Bone marrow (tissue), 2 donors: ENCODE measurements at regions not wholly inside any gene's neighbourhood (a gene's known extent, or its start where the extent isn't known, plus 50 kb on each side); places are given as distances from the start of the nearest gene placed in this dataset.
A peak's percentile ranks its signal among the peaks of the same experiment; 100 is the strongest.
"Not testable (repeated sequence)": the region's sequence is repeated elsewhere in the genome, so short reads cannot be mapped to it uniquely, and the experiment has no call there.

Experiments
- DNase-seq, 2 donors: peaks; one replicate each; lab custom pipeline; 2025; lab: John Stamatoyannopoulos, UW

- no peak for DNase-seq
These were observed 51.0 kb upstream of the PHF24 start for GRCh38 chr9:34907044-34907443.

GRCh38 chr9:34899535-34900158 is 58.4 kb upstream of the PHF24 start:
- peak; percentile 31 to 66 for DNase-seq

GRCh38 chr9:34898846-34899245 is 59.2 kb upstream of the PHF24 start:
- DNase-seq = no peak

- DNase-seq = no peak
These were observed 62.0 kb upstream of the PHF24 start for GRCh38 chr9:34896112-34896511.

DNA sequence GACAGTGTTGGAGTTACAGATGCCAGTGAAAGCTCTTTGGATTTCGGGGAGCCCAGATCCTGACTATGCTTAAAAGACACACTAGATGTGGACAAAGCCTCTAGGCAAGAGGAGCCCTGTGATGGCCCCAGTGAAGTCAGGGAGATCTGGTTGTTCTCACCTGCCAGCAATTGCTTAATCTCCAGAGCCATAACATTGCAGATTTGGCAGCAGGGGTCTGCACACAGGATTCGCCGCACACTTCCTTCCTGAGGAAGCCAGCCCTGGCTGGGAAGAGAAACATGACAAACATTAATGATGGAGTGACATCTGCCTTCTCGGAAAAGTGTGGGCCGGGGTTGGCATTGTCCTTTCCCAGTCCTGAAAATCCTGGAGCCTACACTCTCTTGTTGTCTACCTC is 65.2 kb upstream of the PHF24 start:
- no peak for DNase-seq

DNA sequence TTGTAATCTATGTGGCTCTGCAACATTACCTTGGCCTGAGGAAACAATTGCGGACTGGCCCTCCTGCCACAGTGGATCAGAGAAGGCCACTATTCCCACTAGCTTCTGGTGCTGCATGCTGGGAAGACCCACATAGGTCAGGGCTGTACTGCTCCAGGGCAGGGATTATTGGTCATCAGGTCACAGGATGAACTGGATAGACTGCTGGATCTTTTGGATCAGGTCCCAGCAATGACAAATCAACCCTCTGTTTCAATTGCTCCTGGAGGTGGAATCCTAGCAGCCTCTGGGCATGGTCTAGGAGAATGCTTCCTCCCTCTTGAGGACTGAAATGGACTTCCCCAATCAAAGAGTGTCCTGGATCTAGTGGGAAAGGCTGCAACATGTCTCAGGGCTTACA is 66.7 kb upstream of the PHF24 start:
- DNase-seq = no peak

GRCh38 chr9:34887841-34888240 is 70.2 kb upstream of the PHF24 start:
- no peak for DNase-seq

DNA sequence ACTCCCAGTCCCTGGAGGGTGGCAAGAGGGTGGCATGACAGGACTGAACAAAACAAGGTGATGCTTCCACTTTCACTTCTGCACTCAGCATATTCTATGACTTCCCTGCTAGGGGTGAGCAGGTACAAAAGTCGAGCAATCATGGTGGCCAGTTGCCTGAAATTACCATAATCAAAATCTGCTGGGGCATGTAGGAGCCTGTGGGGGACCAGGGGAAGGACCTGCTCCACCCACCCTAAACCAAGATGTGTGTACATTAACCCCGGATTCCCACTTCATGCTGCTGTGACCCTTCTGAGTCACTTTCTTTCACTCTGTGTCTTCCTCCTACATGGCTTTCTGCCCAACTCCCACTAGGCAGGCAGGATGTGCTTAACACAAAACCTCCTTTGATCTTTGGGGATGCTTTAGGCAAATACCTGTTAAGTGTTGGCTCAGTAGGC is 73.3 kb upstream of the PHF24 start:
- no peak for DNase-seq

GRCh38 chr9:34876096-34876495 is 82.0 kb upstream of the PHF24 start:
- DNase-seq = no peak

DNA sequence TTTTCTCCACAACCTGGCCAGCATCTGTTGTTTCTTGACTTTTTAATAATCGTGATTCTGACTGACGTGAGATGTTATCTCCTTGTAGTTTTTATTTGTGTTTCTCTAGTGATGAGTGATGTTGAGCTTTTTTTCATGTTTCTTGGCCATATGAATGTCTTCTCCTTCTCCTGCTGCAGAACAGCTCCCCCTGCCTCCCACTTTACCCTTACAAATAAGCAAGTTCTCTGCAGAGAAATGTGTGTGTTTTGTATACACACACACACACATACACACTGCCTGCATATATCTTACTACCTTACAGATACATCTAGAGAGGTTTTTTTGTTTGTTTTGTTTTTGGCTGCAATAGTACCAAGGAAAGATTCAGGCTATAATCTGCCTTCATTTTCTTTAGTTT is 88.7 kb upstream of the PHF24 start:
- DNase-seq = no peak

DNA sequence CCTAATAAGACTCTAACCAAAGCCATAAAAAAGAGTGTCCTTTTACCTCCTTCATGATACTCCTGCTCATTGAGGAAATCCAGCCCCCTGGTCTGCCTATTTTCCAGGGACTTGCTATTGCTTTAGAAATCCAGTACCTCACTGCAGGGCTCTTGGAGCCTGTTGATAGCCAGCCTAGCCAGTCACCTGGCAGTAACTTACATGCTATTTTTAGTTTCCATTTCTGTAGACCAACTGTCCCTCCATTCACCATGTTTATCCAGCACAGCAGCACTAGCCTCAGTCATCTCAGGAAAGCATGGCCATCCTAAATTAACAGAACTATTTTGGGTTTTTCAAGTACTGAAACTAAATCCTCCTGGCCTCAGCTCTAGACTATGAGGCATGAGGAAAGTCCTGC is 91.5 kb upstream of the PHF24 start:
- no peak for DNase-seq

DNA sequence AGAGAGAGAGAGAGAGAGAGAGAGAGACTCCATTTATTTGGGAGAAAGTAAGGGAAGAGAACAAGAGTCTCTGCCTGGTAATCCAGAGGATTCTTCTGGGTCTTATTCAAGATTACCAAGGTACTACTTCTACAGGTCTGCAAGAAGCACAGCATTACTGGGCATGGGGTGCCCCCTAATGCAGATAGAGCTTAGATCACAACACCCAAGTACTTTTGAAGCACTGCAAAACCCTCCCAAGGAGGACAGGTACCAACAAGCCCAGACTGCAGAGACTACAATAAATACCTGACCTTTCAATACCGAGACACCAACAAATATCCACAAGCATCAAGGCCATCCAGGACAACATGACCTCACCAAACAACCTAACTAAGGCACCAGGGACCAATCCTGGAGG is 94.7 kb upstream of the PHF24 start:
- DNase-seq = no peak

DNA sequence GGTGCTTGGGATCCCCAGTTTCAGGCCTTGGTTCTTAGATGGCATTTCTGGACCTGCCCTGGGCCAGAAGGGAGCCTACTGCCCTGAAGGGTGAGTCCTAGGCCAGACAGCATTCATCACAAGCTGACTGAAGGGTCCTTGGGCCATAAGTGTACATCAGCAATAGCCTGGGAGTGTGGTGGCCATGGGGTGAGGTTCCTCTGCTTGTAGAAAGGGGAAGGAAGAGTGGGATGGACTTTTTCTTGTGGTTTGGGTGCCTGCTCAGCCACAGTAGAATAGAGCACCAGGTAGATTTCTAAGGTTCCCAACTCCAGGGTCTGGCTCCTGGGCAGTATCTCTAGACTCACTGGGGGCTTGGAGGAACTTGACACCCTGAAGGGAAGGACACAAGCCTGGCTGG is 95.2 kb upstream of the PHF24 start:
- no peak for DNase-seq

DNA sequence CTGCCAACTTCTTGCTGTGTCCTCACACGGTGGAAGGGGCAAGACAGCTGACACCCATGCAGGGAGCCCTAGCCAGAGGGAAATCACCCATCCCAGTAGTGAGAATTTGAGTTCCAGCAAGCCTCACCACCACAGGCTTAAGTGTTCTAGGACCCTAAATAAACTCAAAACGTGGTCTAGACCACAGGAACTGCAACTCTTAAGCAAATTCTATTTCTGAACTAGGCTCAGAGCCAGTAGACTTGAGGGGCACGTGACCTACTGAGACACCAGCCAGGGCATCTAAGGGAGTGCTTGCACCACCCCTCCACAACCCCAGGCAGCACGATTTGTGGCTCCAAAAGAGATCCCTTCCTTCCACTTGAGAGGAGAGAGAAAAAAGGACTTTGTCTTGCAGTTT is 96.0 kb upstream of the PHF24 start:
- no peak for DNase-seq

DNA sequence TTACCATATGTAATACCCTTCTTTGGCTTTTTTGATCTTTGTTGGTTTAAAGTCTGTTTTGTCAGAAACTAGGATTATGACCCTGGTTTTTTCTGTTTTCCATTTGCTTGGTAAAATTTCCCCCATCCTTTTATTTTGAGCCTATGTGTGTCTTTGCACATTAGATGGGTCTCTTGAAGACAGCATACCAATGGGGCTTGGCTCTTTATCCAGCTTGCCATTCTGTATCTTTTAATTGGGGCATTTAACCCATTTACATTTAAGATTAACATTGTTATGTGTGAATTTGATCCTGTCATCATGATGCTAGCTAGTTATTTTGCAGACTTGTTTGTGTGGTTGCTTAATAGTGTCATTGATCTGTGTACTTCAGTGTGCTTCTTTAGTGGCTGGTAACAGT is 103.1 kb upstream of the PHF24 start:
- not testable (repeated sequence) for DNase-seq

DNA sequence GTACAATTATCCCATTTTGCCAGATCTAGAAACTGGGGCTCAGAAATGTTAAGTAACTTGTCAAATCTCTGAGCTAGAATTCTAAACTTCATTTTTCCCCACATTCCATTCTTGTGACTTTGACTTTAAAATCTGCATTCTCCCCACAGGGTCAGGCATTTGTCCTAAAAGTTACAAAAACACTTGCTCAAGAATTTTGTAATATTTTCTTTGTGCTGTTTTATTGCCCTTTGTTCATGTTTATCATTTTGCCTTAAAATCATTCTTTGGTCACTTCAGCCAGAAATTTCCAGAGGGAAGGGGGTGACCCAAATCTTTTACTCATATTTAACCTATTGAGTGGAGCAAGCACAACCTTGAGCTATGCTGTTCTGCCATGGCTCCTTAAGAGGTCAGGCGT is 120.1 kb upstream of the CCL21 start:
- DNase-seq = no peak

DNA sequence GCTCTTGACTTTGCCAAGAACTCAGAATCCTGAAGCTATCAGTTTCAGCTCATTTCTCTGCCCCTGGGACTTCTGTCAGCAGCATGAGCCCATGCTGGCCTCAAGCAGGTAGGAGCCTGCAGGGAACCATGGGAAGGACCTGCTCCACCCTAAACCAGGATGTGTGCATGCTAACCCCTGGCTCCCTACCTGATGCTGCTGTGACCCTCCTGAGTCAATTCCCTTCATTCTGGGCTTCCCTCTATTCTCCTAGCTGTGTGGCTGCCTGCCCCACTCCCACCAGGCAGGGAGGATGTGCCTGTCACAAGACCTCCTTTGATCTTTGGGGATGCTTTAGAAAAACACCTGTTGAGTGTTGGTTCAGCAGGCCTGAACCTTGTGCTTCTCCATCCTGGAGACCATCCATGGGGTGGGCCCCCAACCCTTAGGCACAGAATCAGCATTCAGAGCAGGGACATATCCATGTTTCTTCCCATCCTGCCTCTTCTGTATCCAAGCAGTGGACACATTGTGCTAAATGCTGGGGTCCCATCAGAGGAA is 117.1 kb upstream of the CCL21 start:
- no peak for DNase-seq

- no peak for DNase-seq
These were observed 115.8 kb upstream of the CCL21 start for GRCh38 chr9:34825775-34826174.

DNA sequence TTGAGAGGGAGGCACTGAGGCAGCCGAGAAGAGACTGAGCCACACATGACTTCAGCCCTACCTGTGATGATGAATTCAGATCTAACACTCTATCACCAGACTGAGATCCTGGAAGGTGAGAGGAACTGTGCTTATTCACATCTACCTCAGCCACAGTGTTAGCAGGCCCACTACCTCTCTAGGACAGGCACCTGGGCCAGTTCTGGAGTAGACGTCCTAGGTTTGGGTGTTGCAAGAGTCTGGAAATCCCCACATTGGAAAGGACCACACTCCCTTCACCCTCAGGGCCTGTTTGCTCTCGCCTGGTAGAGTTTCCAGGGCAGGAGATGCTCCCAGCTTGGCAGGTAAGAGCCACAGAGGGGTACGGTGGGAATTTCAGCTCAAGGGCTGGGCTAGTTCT is 113.8 kb upstream of the CCL21 start:
- DNase-seq = no peak

- DNase-seq = no peak
These were observed 100.2 kb upstream of the CCL21 start for GRCh38 chr9:34810187-34810524.

- DNase-seq = no peak
These were observed 99.7 kb upstream of the CCL21 start for GRCh38 chr9:34809504-34810186.

DNA sequence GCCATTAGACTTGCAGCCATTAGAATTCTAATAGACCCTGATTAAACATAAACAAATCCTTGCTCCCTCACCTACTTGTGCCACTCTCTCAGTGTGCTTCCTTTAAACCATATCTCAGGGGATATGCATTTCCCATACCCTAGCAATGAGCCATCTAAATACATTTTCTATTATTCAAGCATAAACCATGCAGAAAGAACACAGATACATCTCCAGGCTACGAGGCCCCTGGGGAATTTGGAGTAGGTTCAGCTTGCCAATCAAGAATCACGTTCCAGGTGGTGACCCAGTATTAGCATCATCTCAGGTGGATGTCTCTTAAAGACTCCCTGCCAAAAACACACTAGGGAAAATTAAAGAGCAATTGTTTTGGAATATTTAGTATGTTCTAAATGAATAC is 93.0 kb upstream of the CCL21 start:
- no peak for DNase-seq

DNA sequence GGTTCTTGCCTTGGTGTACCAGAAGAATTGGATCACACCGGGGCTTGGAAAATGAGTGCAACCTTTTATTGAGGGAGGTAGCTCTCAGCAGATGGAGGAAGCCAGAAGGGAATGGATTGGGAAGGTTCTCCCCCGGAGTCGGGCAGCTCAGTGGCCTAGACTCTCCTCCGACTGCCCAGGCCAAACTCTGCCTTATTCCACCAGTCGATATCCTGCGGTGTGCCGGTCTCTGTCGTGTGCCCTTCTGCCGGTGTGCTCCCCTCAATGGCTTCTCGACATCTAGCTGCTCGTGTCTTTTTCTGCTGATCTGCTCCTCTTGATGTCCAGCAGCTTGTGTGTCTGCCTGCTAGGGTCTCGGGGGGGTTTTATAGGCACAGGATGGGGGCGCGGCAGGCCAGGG is 87.4 kb upstream of the CCL21 start:
- no peak for DNase-seq

DNA sequence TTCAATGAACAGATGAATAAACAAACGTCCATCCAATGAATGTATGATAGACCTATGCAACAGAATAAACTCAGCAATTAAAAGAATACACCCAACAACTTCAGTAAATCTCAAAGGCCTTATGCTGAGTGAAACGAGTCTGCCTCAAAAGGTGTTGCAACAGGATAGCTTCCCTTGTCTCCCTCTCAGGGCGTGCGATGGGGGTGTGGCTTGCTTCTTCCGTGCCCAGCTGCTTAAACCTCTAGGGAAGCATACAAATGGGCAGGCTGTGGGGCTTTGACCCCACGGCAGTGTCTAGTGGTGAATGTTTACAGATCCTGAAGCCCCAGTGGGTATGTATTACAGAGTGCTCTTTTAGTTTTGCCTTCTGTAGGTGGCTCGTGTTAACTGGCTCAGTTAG is 87.0 kb upstream of the CCL21 start:
- DNase-seq = no peak
